ENCODE measurements at regions not wholly inside any gene's neighbourhood (a gene's known extent, or its start where the extent isn't known, plus 50 kb on each side); places are given as distances from the start of the nearest gene placed in this dataset.
"Not testable (repeated sequence)": the region's sequence is repeated elsewhere in the genome, so short reads cannot be mapped to it uniquely, and the experiment has no call there.

DNA sequence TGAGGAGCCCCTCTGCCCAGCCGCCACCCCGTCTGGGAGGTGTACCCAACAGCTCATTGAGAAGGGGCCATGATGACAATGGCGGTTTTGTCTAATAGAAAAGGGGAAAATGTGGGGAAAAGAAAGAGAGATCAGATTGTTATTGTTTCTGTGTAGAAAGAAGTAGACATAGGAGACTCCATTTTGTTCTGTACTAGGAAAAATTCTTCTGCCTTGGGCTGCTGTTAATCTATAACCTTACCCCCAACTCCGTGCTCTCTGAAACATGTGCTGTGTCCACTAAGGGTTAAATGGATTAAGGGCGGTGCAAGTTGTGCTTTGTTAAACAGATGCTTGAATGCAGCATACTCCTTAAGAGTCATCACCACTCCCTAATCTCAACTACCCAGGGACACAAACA lies 861.1 kb upstream of the INTU start:
- not testable (repeated sequence) for TF ChIP-seq TAF1 (IDR thresholded peaks at IDR 0.05; ENCODE audit: low read depth, low read length); POLR2A (IDR thresholded peaks at IDR 0.05; ENCODE audit: low read depth, low read length); POLR2AphosphoS5 (IDR thresholded peaks at IDR 0.05; ENCODE audit: low read depth, low read length); SPI1 (IDR thresholded peaks at IDR 0.05; ENCODE audit: low read depth, low read length); POU2F2 (IDR thresholded peaks at IDR 0.05; ENCODE audit: low read depth, low read length); PAX5 (IDR thresholded peaks at IDR 0.05; ENCODE audit: insufficient read depth, low read length, severe bottlenecking)
